Stimulated activated naive CD8-positive, alpha-beta T cell treated with anti-CD3 and anti-CD28 coated beads, Interleukin-15, Interleukin-2, amounts not matched to agents 100 U/mL and 50 U/mL, for 24 hours (primary cell): ENCODE measurements at regions not wholly inside any gene's neighbourhood (a gene's known extent, or its start where the extent isn't known, plus 50 kb on each side); places are given as distances from the start of the nearest gene placed in this dataset.

Source experiments
- ATAC-seq: fragments of 150-1000 bp; cut with Tn5 transposase; one replicate; pipeline ENCODE4 v1.10.0; 2021
- DNase-seq: peaks from one replicate; pipeline ENCODE4 v3.0.0; 2021

GRCh38 chr16:79788949-79789348, 188.4 kb upstream of the MAF start:
- DNase-seq, result no peak
- no peak for ATAC-seq

DNA sequence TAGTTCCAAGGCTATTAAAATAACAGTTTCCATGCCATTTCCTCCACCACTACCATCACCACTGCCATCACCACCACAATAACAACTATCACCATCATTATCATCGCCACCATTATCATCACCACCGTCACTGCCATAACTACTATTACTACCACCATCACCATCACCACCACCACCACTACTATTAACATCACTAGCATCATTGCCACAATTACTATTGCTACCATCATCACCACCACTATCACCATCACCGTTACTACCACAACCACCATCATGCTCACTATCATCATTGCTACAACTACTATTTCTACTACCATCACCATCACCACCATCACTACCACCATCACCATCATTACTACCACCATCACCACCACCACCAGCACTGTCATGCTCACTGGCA, 185.9 kb upstream of the MAF start:
- ATAC-seq (no peak), DNase-seq (no peak)

DNA sequence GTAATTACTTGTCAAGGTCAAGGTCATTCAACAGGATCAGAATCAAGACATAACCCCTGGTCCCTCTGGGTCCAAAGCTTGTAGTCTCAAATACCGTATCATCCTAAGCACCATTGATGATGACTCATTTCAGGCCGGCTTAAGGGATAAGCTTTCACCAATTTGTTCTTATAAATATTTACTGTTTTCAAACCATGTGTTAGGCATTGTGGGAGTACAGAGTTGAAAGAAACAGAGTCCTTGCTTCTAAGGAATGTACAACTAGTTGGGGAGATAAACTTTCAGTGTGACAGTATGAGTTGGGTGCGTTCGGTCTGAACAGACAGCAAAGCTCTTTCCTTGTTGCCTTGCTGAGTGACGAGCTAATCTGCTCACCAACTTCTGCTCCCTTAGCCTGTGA, 183.5 kb upstream of the MAF start:
- no peak for ATAC-seq

GRCh38 chr16:79777679-79778078, 177.1 kb upstream of the MAF start:
- DNase-seq, result no peak
- no peak for ATAC-seq

More for the DNA sequence above, 183.5 kb upstream of the MAF start:
- no peak for DNase-seq

- no peak for ATAC-seq
- DNase-seq, result no peak
Measured at GRCh38 chr16:79776243-79776847, 175.8 kb upstream of the MAF start.

DNA sequence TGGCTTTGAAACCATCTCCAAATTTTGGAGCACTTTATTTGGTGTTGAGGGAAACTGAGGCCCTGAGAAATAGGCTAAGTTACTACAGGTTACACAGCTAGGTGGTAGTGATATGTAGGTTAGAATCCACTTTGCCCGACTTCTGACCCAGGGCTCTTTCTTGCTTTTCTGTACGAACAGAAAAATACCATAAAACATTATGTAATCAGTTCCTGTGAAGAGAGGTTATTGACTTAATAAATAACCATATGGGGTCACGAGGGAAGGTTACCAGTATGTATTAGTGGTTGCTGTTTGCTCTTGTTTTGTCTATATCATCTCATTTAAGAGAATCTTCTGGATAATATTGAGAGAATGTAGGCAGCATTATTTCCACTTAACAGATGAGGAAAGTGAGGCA, 172.2 kb upstream of the MAF start:
- DNase-seq (no peak), ATAC-seq (no peak)

DNA sequence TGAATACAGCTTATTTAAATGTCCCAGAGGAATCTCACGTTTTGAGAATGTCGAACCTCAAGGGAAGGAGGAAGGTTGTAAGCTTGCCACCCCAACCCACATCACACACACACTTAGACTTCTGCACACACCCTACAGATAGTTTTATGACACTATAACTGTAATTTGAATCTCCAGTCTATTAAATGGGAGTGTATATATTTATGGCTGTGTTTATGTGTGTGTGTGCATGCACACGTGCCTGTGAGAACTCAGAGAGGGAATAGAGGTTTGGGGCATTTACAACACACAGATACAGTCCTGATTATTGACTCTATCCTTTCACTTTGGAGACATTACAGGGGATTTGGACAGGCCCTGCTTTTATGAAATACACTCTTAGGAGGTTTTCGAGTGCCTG, 171.5 kb upstream of the MAF start:
- no peak for ATAC-seq
- no peak for DNase-seq

DNA sequence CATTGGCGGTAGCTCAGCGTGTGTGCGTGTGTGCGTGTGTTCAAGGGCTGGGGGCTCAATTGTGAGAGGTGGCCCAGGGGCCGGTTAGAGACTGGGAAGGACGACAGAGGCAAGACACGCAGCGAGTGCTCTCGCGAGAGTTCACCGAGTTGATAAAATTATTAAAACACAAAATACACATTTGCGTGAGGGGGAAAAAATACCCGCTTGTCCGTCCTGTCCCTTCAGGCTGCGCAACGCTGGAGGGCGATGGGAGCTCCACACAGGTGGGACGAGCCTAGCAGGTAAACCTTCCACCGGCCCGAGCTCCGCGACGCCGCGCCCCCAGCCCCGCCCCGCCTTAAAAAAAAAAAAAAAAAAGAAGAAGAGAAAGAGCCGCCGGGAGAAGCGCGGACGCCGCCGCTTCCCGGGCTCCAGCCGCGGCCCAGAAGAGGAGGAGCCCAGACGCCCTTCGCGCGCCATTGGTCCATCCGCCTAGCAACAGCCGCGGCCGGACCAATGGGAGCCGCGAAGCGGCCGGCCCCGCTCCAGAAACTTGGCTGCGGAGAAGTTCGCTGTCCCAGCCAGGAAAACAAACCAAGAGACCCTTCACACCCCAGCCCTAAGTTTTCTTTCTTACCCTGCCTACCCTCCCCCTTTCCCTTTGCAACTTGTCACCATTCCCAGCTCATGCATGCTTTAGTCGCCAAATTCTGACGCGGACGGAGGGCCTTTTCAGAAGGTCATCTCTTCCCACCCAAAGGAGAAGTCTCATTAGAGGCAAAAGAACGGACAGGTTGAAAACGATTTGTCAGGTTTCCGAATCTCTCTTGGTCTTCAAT, 169.9 kb upstream of the MAF start:
- ATAC-seq, result peak; percentile 90
- peak; percentile 67 for DNase-seq

- DNase-seq (no peak), ATAC-seq (no peak)
Measured at GRCh38 chr16:79769928-79770243, 169.3 kb upstream of the MAF start.

GRCh38 chr16:79769270-79769927, 168.9 kb upstream of the MAF start:
- ATAC-seq (no peak), DNase-seq (no peak)

DNA sequence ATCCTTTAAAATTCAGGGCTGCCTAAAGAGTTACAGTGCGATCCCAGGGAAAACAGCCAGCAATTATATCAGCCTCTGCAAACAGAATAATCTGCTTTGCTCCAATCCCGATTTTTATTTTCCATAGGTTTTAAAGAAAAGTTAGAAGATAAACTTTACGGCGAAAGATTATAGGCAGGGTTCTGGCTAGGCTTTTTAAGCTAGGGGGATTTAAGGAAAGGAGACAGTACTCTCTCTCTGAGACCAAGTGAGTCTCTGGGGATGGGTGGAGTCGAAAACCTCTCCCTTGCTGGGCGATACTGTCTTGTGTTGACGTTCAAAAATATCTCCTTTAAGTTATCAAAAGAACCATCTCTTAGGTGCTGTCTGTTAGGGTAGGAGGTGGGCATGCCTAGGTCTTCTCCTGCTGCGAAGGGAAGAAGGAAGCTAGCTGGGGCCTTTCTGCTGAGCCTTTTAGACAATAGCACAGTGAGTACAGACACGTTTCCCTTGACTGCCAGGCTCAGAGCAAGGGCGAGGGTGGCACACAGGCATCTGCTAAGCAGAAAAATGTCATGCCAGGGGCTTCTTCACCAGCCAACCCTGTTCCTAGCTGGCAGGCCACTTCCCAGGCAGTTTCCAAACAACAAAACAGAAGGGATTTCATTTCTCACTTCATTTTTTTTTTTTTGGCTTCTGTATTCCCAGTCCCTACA, 167.9 kb upstream of the MAF start:
- no peak for DNase-seq
- no peak for ATAC-seq

DNA sequence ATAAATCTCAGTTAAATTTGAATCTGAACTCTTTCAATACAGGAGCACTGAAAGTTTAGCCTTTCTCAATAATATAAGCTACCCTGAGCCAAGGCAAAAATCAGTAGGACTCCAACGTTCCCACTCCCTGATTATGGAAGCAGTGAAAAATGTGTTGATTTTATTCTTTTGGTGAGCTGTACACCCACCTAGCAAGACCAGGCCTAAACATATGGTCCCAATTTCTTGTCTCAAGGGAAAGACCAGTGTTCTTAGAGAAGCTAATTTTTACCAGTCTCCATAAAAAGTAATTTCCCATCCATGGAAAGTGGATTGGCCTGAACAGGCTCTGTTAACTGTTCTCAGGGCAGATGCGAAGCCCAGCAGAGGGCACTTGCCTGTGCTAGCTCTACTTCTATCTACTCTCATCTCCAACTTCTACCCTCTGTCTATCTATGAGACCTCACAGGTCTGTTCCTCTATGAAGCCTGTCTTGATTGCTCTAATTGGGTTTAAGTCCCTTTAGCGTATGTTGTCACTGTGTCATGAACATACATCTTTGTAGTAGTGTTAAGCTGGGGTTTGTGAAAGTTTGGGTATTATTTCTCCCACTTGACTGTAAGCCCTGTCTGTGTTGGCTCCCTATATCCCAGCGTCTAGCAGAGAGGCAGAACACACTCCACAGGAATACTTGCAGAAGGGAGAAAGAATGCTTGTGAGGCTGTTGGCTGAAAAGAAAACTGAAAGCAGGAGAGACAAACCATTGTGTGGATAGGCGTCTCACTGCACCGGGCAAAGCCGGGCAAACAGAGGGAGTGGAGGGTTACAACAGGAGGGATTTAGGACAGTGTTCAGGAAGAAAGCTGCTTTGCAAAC, 167.1 kb upstream of the MAF start:
- DNase-seq (no peak), ATAC-seq (no peak)

DNA sequence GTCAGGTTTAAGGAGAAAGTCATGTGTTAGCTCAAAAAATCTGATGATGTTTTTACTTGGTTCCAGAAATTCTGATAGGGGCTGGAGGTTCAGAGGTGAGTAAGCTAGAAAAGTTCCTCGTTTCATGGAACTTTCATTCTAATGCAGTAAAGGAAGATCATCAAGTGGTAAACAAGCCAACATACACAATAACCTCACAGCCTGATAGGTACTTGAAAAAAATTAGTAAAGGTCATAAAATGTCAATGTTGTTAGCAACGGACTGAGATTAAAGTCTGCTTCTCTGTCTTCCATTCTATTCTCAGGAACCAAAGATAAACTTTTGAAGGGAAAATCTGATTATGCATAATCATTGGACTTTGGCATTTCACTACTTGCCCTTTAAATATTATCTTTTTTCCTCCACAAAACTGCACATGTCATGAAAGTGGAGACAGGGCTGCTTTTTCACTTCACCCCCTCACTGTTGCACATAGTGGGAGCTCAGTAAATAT, 165.4 kb upstream of the MAF start:
- no peak for ATAC-seq
- DNase-seq, result no peak

DNA sequence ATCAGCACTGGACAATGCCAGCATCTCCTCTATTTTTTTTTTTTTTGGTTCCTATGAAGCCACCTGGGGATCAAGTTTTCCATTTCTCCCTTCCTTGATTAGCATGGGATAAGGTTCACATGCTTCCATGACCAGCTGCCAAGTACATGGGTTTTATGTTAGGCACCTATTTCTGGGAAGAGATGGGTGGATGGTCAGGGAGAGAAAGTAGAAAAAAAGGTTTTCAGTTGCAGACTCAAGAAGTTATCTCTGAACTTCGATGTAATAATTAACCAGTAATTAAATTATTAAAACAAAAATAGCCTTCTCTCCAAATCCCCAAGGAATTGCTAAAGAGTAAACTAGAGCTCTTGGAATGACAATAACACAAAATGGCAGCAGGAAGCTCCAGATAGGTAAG, 164.9 kb upstream of the MAF start:
- no peak for ATAC-seq
- DNase-seq, result no peak

DNA sequence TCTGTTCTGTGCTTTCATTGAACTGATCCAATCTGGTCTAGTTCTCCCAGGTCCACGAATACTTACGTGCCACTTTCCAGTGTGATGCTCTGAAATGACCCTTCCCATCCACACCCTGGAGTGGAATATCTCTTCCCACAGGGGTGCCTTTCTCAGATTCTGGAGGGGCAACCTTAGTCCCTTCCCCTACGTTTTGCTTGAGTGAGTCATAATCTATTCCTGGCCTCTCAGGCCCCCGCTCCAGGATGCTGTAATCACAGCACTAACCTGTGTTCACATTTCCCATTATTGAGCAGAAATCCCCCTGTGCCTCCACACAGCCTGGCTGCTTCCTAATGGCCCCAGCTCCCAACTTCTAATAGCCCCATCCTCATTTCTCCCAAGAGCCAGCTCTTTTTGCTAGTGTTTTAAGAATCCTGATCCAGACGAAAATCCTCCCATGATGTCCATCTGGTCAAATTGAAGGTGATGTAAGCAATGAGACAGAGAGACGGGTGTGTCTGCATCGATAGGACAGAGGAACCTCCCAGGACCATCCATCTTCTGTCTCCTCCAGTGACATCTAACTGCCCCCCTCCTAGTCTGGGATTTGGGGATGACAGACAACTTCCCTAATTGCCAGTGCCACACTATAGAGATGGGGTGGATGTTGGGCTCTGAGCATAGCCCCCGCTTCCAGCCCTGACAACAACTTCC, 164.0 kb upstream of the MAF start:
- DNase-seq, result no peak
- no peak for ATAC-seq

GRCh38 chr16:79762217-79762616, 161.7 kb upstream of the MAF start:
- no peak for DNase-seq
- ATAC-seq, result no peak

- ATAC-seq (no peak), DNase-seq (no peak)
Measured at GRCh38 chr16:79758615-79759346, 158.2 kb upstream of the MAF start.

GRCh38 chr16:79757968-79758367, 157.4 kb upstream of the MAF start:
- ATAC-seq (no peak), DNase-seq (no peak)

- DNase-seq (no peak), ATAC-seq (no peak)
Measured at GRCh38 chr16:79757163-79757562, 156.6 kb upstream of the MAF start.

DNA sequence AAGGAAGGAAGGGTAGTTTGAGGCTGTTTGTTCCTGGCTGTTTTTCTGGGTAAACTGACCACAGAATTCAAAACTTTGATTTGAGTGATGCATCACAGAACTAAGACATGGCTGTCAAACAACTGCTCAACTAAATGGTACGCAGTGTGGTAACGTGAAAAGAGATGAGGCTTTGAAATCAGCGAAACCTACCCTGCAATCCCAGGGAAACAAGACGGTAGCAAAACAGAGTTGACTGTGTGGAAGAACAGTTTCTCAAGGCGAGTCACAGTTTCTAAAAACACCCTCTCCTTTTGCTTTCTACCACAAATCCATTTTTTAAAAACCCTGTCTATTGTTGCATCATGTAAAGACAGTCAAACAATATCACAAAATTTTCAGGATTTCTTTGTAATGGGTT, 156.0 kb upstream of the MAF start:
- DNase-seq (no peak), ATAC-seq (no peak)

GRCh38 chr16:79754501-79754900, 154.0 kb upstream of the MAF start:
- DNase-seq (no peak), ATAC-seq (no peak)
